ENCODE measurements at regions not wholly inside any gene's neighbourhood (a gene's known extent, or its start where the extent isn't known, plus 50 kb on each side); places are given as distances from the start of the nearest gene placed in this dataset.

DNA sequence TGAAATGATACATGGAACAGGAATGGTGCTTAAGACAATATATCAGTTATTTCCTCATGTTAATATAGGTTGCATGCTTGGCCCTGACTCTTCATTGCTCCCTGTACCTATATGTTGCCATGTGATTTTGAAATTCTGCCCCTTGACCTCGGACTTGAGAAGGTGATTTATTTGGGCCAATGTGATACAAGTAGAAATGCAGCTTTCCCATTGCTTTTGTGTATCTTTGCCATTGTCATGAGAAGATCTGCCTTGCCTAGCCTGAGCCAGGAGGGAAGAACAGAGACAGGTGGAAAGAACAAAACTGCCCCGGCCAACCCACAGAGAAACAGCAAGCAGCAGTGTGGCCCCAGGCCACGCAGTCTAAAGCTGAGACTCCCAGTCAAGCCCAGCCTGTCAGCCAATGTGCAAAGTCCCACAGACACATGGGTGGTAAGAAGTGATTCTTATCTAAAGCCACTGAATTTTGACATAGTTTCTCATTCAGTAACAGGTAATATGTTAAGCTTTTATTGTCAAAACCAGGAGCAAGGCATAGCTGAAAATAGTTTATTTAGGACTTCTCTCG, 245.7 kb upstream of the RND3 start:
- no peak overlapping the region for H3K27ac ChIP-seq (ENCODE audit: low read depth in 1 of 2, low read length in 2 of 2)
- H3K27me3 ChIP-seq (ENCODE audit: control insufficient read depth in 1 of 2, insufficient read depth in 2 of 2, low read length in 2 of 2): no peaks in the 10 kb centered on the region
- H3K36me3 ChIP-seq (ENCODE audit: insufficient read depth, low read length): no peaks in the 10 kb centered on the region
- no peaks in the 10 kb centered on the region for H3K4me1 ChIP-seq (ENCODE audit: insufficient read depth, low read length)
- intact Hi-C loops (cut with DNase I, micrococcal nuclease): no loop called here
- no peaks in the 10 kb centered on the region for H3K9me3 ChIP-seq (ENCODE audit: control insufficient read depth in 1 of 2, insufficient read depth in 1 of 2, low read length in 2 of 2)
- H3K4me3 ChIP-seq (ENCODE audit: low read length): no peak overlapping the region
- Mint-ChIP-seq H3K27me3 (no peaks in the 10 kb centered on the region), H3K4me1 (ENCODE audit: low read depth) (no peaks in the 10 kb centered on the region), H3K9me3 (no peaks in the 10 kb centered on the region), H3K36me3 (ENCODE audit: low read depth) (no peaks in the 10 kb centered on the region), H3K4me3 (no peak overlapping the region), H3K27ac (no peak overlapping the region)
- TF ChIP-seq, protein P1, sequence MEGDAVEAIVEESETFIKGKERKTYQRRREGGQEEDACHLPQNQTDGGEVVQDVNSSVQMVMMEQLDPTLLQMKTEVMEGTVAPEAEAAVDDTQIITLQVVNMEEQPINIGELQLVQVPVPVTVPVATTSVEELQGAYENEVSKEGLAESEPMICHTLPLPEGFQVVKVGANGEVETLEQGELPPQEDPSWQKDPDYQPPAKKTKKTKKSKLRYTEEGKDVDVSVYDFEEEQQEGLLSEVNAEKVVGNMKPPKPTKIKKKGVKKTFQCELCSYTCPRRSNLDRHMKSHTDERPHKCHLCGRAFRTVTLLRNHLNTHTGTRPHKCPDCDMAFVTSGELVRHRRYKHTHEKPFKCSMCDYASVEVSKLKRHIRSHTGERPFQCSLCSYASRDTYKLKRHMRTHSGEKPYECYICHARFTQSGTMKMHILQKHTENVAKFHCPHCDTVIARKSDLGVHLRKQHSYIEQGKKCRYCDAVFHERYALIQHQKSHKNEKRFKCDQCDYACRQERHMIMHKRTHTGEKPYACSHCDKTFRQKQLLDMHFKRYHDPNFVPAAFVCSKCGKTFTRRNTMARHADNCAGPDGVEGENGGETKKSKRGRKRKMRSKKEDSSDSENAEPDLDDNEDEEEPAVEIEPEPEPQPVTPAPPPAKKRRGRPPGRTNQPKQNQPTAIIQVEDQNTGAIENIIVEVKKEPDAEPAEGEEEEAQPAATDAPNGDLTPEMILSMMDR (IDR thresholded peaks at IDR 0.05): no peak
- ChIA-PET POLR2A (no interaction called here), CTCF (no interaction called here)
- ATAC-seq (ENCODE audit: poor library complexity) (no peak), DNase-seq (no peak)

DNA sequence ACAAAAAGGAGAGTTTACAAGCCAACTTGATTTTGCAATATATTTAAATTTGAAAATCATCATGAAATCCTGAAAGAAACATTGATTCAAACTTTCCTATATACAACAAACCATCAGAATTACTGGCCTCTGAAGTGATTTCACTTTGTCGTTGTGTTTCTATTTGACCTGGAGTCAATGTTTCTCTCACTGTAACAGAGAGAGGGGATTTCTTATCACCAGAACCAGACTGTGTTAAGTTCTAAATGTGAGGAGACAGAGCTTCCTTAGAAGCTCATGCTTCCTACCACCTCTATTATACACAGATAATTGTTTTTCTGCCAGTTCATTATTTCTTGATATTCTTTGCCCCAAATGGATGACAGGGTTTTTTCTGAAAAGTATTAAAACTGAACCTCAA, 245.0 kb upstream of the RND3 start:
- Mint-ChIP-seq H3K9me3 (no peaks in the 10 kb centered on the region), H3K27ac (no peak overlapping the region), H3K27me3 (no peaks in the 10 kb centered on the region)

DNA sequence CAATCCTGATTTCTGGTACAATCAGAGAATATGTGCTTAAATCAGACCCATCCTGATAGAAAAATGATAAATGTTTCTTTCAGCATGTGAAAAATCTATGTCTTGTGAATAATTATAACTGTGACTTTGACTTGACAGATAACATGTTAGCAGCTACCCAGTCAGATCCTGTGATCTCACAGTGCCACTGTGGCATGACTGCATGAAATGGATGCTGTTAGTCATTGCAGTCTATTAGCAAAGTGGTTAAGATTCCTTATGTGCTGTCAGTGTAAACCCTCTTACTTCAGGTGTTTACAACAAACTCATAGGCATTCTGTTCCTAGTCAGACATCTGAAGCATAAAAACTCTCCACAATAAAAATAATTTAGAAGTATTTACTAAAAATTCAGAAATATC, 244.6 kb upstream of the RND3 start:
- H3K4me3 Mint-ChIP-seq: no peak overlapping the region
- ATAC-seq (ENCODE audit: poor library complexity): no peak
- no peaks in the 10 kb centered on the region for H3K4me1 ChIP-seq (ENCODE audit: insufficient read depth, low read length)
- H3K4me3 ChIP-seq (ENCODE audit: low read length): no peak overlapping the region
- no peaks in the 10 kb centered on the region for H3K36me3 Mint-ChIP-seq (ENCODE audit: low read depth)
- H3K27ac Mint-ChIP-seq: no peak overlapping the region
- ChIA-PET POLR2A (interaction anchor here (0.8 kb wide), 1 partner anchor 176 kb away, joined by 3 read pairs; no protein-coding TSS in a partner anchor), CTCF (no interaction called here)
- no peaks in the 10 kb centered on the region for H3K36me3 ChIP-seq (ENCODE audit: insufficient read depth, low read length)
- no peaks in the 10 kb centered on the region for H3K9me3 ChIP-seq (ENCODE audit: control insufficient read depth in 1 of 2, insufficient read depth in 1 of 2, low read length in 2 of 2)
- intact Hi-C loops (cut with DNase I, micrococcal nuclease): no loop called here
- DNase-seq: no peak
- TF ChIP-seq, protein P1 (IDR thresholded peaks at IDR 0.05): no peak
- no peaks in the 10 kb centered on the region for H3K9me3 Mint-ChIP-seq
- no peaks in the 10 kb centered on the region for H3K27me3 ChIP-seq (ENCODE audit: control insufficient read depth in 1 of 2, insufficient read depth in 2 of 2, low read length in 2 of 2)
- H3K4me1 Mint-ChIP-seq (ENCODE audit: low read depth): no peaks in the 10 kb centered on the region
- no peaks in the 10 kb centered on the region for H3K27me3 Mint-ChIP-seq
- no peak overlapping the region for H3K27ac ChIP-seq (ENCODE audit: low read depth in 1 of 2, low read length in 2 of 2)

More for the DNA sequence above, 245.0 kb upstream of the RND3 start:
- Mint-ChIP-seq H3K4me1 (ENCODE audit: low read depth) (no peaks in the 10 kb centered on the region), H3K4me3 (no peak overlapping the region), H3K36me3 (ENCODE audit: low read depth) (no peaks in the 10 kb centered on the region)
- no peaks in the 10 kb centered on the region for H3K4me1 ChIP-seq (ENCODE audit: insufficient read depth, low read length)
- ATAC-seq (ENCODE audit: poor library complexity): no peak
- CTCF ChIA-PET: no interaction called here
- no peak overlapping the region for H3K4me3 ChIP-seq (ENCODE audit: low read length)
- no peak for DNase-seq
- no peaks in the 10 kb centered on the region for H3K27me3 ChIP-seq (ENCODE audit: control insufficient read depth in 1 of 2, insufficient read depth in 2 of 2, low read length in 2 of 2)
- intact Hi-C loops (cut with DNase I, micrococcal nuclease): no loop called here
- TF ChIP-seq, protein P1 (IDR thresholded peaks at IDR 0.05): no peak
- POLR2A ChIA-PET: interaction anchor here (0.8 kb wide), 1 partner anchor 176 kb away, joined by 3 read pairs; no protein-coding TSS in a partner anchor
- H3K36me3 ChIP-seq (ENCODE audit: insufficient read depth, low read length): no peaks in the 10 kb centered on the region
- no peak overlapping the region for H3K27ac ChIP-seq (ENCODE audit: low read depth in 1 of 2, low read length in 2 of 2)
- H3K9me3 ChIP-seq (ENCODE audit: control insufficient read depth in 1 of 2, insufficient read depth in 1 of 2, low read length in 2 of 2): no peaks in the 10 kb centered on the region

All from CD4-positive, alpha-beta T cell (primary cell).